ENCODE measurements at regions not wholly inside any gene's neighbourhood (a gene's known extent, or its start where the extent isn't known, plus 50 kb on each side); places are given as distances from the start of the nearest gene placed in this dataset.

GRCh38 chr12:25698772-25699171, 145.7 kb upstream of the LMNTD1 start:
- Histone ChIP-seq H3K79me2 (ENCODE audit: low read depth) (no peaks in the 10 kb centered on the region), H3K36me3 (no peaks in the 10 kb centered on the region), H3K4me1 (no peaks in the 10 kb centered on the region), H3K9ac (no peak overlapping the region), H3K27ac (no peak overlapping the region), H3F3A (ENCODE audit: low read depth) (no peaks in the 10 kb centered on the region), H2AFZ (replicated peaks) (no peak overlapping the region), H3K9me3 (ENCODE audit: low read depth) (no peaks in the 10 kb centered on the region), H3K4me3 (no peak overlapping the region), H3K27me3 (no peaks in the 10 kb centered on the region), H4K20me1 (ENCODE audit: low read depth) (no peaks in the 10 kb centered on the region), H3K4me2 (no peak overlapping the region)
- Mint-ChIP-seq H3K27ac (no peak overlapping the region), H3K9me3 (peaks cover 3% of the 10 kb centered on the region), H3K27me3 (ENCODE audit: insufficient read depth, low read depth) (peaks cover 2% of the 10 kb centered on the region), H3K36me3 (no peaks in the 10 kb centered on the region), H3K4me1 (peaks cover 2% of the 10 kb centered on the region), H3K4me3 (no peak overlapping the region)
- TF ChIP-seq EZH2 (IDR thresholded peaks at IDR 0.05) (no peak), EZH2phosphoT487 (IDR thresholded peaks at IDR 0.05) (no peak)
- TF ChIP-seq, protein P1, sequence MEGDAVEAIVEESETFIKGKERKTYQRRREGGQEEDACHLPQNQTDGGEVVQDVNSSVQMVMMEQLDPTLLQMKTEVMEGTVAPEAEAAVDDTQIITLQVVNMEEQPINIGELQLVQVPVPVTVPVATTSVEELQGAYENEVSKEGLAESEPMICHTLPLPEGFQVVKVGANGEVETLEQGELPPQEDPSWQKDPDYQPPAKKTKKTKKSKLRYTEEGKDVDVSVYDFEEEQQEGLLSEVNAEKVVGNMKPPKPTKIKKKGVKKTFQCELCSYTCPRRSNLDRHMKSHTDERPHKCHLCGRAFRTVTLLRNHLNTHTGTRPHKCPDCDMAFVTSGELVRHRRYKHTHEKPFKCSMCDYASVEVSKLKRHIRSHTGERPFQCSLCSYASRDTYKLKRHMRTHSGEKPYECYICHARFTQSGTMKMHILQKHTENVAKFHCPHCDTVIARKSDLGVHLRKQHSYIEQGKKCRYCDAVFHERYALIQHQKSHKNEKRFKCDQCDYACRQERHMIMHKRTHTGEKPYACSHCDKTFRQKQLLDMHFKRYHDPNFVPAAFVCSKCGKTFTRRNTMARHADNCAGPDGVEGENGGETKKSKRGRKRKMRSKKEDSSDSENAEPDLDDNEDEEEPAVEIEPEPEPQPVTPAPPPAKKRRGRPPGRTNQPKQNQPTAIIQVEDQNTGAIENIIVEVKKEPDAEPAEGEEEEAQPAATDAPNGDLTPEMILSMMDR (IDR thresholded peaks at IDR 0.05), result no peak
- no peak for DNase-seq (ENCODE audit: low spot score)

DNA sequence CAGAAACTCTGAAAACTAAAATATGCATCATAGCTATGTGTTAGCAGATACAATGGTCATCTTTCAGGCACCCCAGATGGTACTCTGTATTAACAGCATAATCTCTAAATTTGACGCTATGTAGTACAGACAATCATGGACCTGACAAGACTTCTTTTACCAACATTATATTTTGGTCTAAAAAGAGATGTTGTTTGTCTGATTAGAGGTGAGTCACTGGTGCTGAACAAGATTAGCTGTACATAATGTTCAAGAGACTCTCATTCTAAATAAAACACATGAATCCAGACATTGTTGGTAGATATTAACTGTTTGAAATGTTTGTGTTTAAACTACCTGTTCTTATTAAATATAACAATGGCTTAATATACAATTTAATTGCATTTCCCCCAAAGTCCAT, 146.4 kb upstream of the LMNTD1 start:
- no peak overlapping the region for H3K9ac ChIP-seq
- Mint-ChIP-seq H3K36me3 (no peaks in the 10 kb centered on the region), H3K4me1 (peaks cover 2% of the 10 kb centered on the region), H3K4me3 (no peak overlapping the region), H3K9me3 (peaks cover 3% of the 10 kb centered on the region), H3K27me3 (ENCODE audit: insufficient read depth, low read depth) (peaks cover 2% of the 10 kb centered on the region), H3K27ac (no peak overlapping the region)
- no peak overlapping the region for H3K27ac ChIP-seq
- no peak overlapping the region for H2AFZ ChIP-seq (replicated peaks)
- no peak for TF ChIP-seq EZH2 (IDR thresholded peaks at IDR 0.05)
- no peak for TF ChIP-seq EZH2phosphoT487 (IDR thresholded peaks at IDR 0.05)
- TF ChIP-seq, protein P1 (IDR thresholded peaks at IDR 0.05), result no peak
- no peak for DNase-seq (ENCODE audit: low spot score)
- no peaks in the 10 kb centered on the region for H3F3A ChIP-seq (ENCODE audit: low read depth)
- H4K20me1 ChIP-seq (ENCODE audit: low read depth), result no peaks in the 10 kb centered on the region
- H3K4me1 ChIP-seq, result no peaks in the 10 kb centered on the region
- H3K36me3 ChIP-seq, result no peaks in the 10 kb centered on the region
- no peaks in the 10 kb centered on the region for H3K9me3 ChIP-seq (ENCODE audit: low read depth)
- no peaks in the 10 kb centered on the region for H3K79me2 ChIP-seq (ENCODE audit: low read depth)
- no peak overlapping the region for H3K4me2 ChIP-seq
- no peak overlapping the region for H3K4me3 ChIP-seq
- no peaks in the 10 kb centered on the region for H3K27me3 ChIP-seq

DNA sequence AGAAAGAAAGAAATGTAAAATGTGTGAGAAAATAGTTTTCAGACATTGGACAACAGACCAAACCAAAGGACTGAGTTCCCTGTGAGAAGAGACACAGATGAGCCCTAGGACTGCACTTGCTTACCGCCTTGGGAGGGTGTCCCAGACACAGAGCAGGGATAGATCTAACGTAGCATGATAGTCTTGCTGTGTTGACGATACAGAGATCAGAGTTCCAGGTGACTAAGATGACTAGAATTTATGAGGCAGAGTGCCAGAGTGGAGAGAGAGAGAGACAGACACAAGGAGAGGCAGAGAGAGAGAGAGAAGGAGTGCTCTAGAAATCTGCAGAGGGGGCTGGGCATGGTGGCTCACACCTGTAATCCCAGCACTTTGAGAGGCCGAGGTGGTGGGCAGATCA, 148.2 kb upstream of the LMNTD1 start:
- no peak overlapping the region for H3K4me3 Mint-ChIP-seq
- Histone ChIP-seq H3K4me3 (no peak overlapping the region), H2AFZ (replicated peaks) (no peak overlapping the region), H3K9me3 (ENCODE audit: low read depth) (no peaks in the 10 kb centered on the region), H3K79me2 (ENCODE audit: low read depth) (no peaks in the 10 kb centered on the region), H3K36me3 (no peaks in the 10 kb centered on the region), H3K27me3 (no peaks in the 10 kb centered on the region), H3K4me2 (no peak overlapping the region), H3F3A (ENCODE audit: low read depth) (no peaks in the 10 kb centered on the region), H3K4me1 (no peaks in the 10 kb centered on the region), H4K20me1 (ENCODE audit: low read depth) (no peaks in the 10 kb centered on the region), H3K9ac (no peak overlapping the region), H3K27ac (no peak overlapping the region)
- no peak overlapping the region for H3K27ac Mint-ChIP-seq
- TF ChIP-seq, protein P1 (IDR thresholded peaks at IDR 0.05), result no peak
- no peak for TF ChIP-seq EZH2phosphoT487 (IDR thresholded peaks at IDR 0.05)
- no peak for TF ChIP-seq EZH2 (IDR thresholded peaks at IDR 0.05)
- no peak for DNase-seq (ENCODE audit: low spot score)
- peaks cover 2% of the 10 kb centered on the region for H3K27me3 Mint-ChIP-seq (ENCODE audit: insufficient read depth, low read depth)
- H3K36me3 Mint-ChIP-seq, result no peaks in the 10 kb centered on the region
- H3K4me1 Mint-ChIP-seq, result no peaks in the 10 kb centered on the region
- peaks cover 5% of the 10 kb centered on the region for H3K9me3 Mint-ChIP-seq

All from neural progenitor cell (in vitro differentiated cells).